ENCODE measurements at regions not wholly inside any gene's neighbourhood (a gene's known extent, or its start where the extent isn't known, plus 50 kb on each side); places are given as distances from the start of the nearest gene placed in this dataset.

GRCh38 chr17:27396045-27396444 is 60.2 kb upstream of the KSR1 start:
- DNase-seq: no peak

GRCh38 chr17:27396941-27397340 is 59.3 kb upstream of the KSR1 start:
- no peak for DNase-seq

GRCh38 chr17:27398691-27399090 is 57.6 kb upstream of the KSR1 start:
- DNase-seq: no peak

GRCh38 chr17:27400991-27401390 is 55.3 kb upstream of the KSR1 start:
- DNase-seq: no peak

- DNase-seq: no peak
Measured at GRCh38 chr17:27402943-27403342, 53.3 kb upstream of the KSR1 start.

- DNase-seq: no peak
Measured at GRCh38 chr17:27403480-27404005, 52.7 kb upstream of the KSR1 start.

GRCh38 chr17:27404676-27405075 is 51.6 kb upstream of the KSR1 start:
- DNase-seq: no peak

Measured in stimulated activated CD8-positive, alpha-beta memory T cell treated with anti-CD3 and anti-CD28 coated beads, Interleukin-4, amount 100 ng/mL, for 48 hours (primary cell).